GM19452 (cell line): ENCODE measurements at regions not wholly inside any gene's neighbourhood (a gene's known extent, or its start where the extent isn't known, plus 50 kb on each side); places are given as distances from the start of the nearest gene placed in this dataset.
"Not testable (repeated sequence)": the region's sequence is repeated elsewhere in the genome, so short reads cannot be mapped to it uniquely, and the experiment has no call there.

Source experiments
- ATAC-seq: cut with Tn5 transposase; IDR thresholded peaks from one replicate; pipeline ENCODE4 v1.9.1; 2021; ENCODE audit not compliant: unreplicated experiment

GRCh38 chr6:120268256-120268655 is 918.7 kb upstream of the MAN1A1 start:
- not testable (repeated sequence) for ATAC-seq

DNA sequence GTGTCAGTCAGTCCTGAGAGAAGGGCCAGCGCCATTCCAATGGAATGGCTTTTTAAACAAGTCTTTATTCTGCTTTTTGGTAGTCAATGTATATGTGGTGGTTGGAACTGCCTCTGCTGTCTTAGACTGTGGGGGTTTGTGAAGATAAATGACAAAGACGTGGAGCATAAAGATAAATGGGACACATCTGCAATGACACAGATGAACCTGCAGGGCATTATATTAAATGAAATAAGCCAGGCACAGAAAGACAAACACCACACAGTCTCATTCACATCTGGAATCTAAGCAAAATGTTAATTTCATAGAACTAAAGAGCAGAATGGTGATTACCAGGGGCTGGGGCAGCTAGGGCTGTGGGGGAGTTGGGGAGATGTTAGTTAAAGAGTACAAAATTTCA is 912.8 kb upstream of the MAN1A1 start:
- no peak for ATAC-seq

DNA sequence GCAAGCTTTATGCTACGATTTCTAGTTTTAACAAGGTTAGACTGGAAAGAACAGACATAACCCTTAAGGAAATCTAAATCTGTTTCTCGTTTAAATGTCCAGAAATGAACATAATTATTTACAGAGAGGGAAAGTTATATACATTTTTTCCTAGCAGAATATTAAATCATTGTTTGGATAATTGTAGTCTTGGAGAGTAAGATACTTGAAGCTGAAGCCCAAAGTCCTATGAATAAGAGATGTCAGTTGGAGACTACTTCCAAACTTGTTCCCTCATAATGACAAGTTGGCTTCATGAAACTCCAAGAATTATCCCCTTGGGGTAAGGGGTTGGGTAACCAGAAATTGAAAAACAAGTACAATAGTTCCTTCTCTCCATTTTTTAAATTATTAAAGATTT is 911.1 kb upstream of the MAN1A1 start:
- no peak for ATAC-seq

- no peak for ATAC-seq
Measured at GRCh38 chr6:120254651-120255050, 905.1 kb upstream of the MAN1A1 start.

GRCh38 chr6:120248451-120248850 is 898.9 kb upstream of the MAN1A1 start:
- no peak for ATAC-seq

DNA sequence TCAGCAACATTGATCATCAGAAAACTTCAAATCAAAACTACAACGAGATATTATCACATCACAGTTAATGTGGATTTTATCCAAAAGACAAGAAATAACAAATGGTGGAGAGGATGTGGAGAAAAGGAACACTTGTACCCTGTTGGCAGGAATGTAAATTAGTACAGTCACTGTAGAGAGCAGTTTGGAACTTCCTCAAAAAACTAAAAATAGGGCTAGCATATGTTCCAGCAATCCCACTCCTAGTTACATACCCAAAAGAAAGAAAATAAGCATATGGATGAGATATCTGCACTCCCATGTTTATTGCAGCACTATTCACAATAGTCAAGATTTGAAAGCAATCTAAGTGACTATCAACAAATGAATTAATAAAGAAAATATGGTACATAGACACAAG is 887.7 kb upstream of the MAN1A1 start:
- no peak for ATAC-seq

- no peak for ATAC-seq
Measured at GRCh38 chr6:120230008-120230407, 880.4 kb upstream of the MAN1A1 start.

- no peak for ATAC-seq
Measured at GRCh38 chr6:120228297-120228696, 878.7 kb upstream of the MAN1A1 start.

GRCh38 chr6:120219339-120219738 is 869.8 kb upstream of the MAN1A1 start:
- ATAC-seq, result no peak

- ATAC-seq, result no peak
Measured at GRCh38 chr6:120214088-120214499, 864.5 kb upstream of the MAN1A1 start.

DNA sequence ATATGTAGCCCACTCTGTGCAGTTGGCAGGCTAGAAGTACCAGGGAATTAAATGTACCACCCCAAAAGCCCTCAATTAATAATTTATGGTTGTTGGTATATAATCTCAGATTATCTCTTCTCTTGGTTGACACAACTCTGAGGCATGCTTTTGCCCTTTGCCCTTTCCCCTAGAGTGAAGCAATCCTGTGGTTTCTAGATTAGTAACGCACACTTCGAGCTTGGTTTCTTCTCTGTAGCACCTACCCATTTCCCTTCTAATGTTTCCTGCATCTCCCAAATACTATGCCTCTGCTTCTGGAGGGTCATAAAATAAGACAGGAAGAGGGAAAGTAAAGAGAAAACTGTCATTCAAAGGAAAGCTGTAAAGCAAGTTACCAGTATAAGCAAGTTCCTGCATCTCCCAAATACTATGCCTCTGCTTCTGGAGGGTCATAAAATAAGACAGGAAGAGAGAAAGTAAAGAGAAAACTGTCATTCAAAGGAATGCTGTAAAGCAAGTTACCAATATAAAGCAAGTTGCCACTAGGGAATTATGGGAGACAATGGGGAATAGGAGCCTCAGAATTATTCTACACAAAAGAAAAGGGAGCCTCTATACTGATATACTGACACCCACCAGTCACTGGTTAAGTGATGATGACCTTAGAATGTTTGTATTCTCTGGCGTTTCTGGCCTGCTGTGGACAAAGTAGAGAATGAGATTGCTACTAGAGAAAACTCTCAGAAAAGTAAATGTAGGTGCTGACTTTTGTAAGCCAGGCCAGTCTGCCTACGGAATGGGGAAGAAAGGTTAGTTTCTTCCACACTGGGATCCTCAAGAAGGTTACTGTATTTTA is 862.6 kb upstream of the MAN1A1 start:
- no peak for ATAC-seq

GRCh38 chr6:120202878-120203277 is 853.3 kb upstream of the MAN1A1 start:
- ATAC-seq, result no peak

GRCh38 chr6:120200853-120201252 is 851.3 kb upstream of the MAN1A1 start:
- ATAC-seq, result no peak

DNA sequence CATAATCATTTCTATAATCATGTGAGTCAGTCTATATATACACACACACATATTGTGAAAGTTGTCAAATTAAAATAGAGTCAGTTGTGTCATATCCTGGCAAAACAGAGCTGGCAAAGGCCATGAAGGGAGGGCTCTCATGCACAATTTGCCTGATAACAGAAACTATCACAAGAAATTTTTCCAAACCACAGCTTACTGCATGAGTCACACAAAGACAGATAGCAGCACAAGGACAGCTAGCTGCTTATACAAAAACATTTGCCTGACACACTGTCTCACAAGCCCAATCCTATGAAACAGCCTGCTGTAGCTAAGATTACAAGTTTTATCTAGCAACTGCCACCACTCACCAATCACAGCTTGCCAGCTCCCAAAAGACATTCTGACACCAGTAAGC is 848.5 kb upstream of the MAN1A1 start:
- no peak for ATAC-seq

DNA sequence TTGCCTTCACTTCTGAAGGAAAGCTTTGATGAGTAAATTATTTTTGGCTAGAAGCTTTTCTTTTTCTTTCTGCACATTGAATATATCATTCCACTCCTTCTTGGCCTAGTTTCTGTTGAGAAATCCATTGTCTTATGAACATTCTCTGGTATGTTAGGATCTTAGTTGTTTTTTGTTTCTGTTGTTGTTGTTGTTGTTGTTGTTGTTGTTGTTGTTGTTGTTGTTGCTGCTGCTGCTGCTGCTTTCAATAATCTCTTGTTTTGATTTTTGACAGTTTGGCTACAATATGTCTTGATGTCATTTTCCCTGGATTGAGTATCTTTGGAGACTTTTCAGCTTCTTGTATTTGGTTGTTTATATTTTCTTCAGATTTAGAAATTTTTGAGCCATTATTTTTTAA is 836.5 kb upstream of the MAN1A1 start:
- ATAC-seq, result no peak

GRCh38 chr6:120173250-120173649 is 823.7 kb upstream of the MAN1A1 start:
- ATAC-seq, result no peak

- no peak for ATAC-seq
Measured at GRCh38 chr6:120164531-120164930, 815.0 kb upstream of the MAN1A1 start.

DNA sequence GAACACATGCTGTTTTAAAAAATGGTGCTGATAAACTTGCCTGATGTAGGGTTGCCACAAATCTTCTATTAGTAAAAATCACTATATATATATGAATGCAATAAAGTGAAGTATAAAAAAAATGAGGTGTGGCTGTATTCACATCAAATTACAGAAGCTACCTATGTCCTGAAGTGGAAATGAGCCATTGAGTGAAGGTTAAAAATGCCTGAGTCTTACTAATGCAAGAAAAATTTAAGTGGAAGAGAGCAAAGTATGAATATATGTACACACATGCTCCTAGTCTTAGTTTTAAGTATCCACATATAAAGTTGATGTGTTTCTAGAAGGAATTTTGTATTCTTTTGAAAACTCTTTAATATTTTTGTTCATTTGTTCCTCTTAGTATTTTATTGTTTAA is 808.3 kb upstream of the MAN1A1 start:
- no peak for ATAC-seq

DNA sequence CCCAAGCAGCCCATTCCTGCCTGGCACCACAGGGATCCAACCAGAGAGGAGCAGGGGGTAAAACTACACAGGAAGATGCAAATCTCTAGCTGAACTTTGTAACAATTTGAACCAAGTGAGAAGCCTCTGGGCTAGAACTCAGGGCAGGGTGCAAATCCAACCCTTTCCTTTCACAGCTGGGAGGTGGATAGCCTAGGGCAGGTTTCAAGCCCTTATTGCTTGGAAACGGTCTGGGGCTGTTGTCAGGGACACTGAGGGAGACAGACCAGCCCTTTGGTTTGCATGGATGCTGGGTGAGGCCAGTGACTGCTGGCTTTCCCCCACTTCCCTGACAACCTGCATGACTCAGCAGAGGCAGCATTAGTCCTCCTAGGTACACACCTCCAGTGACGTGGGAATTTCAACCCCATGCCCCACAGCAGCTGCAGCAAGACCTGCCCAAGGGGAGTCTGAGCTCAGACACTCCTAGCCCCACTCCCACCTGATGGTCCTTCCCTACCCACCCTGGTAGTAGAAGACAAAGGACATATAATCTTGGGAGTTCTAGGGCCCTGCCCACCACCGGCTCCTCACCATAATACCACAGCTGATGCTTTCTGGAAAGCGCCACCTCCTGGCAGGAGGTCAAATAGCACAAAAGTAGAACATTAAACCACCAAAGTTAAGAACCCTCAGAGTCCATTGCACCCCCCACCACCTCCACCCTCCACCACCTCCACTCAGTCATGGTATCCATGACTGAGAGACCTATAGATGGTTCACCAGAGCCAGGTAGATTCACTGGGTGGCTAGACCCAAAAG is 797.7 kb upstream of the MAN1A1 start:
- ATAC-seq, result no peak

GRCh38 chr6:120141601-120142000 is 792.0 kb upstream of the MAN1A1 start:
- no peak for ATAC-seq

GRCh38 chr6:120137492-120137891 is 787.9 kb upstream of the MAN1A1 start:
- no peak for ATAC-seq

- ATAC-seq, result no peak
Measured at GRCh38 chr6:120129228-120129627, 779.7 kb upstream of the MAN1A1 start.
